ENCODE measurements at regions not wholly inside any gene's neighbourhood (a gene's known extent, or its start where the extent isn't known, plus 50 kb on each side); places are given as distances from the start of the nearest gene placed in this dataset.

GRCh38 chr16:48942996-48943395, 333.0 kb upstream of the N4BP1 start:
- DNase-seq (ENCODE audit: low spot score): no peak

GRCh38 chr16:48936811-48937210, 326.8 kb upstream of the N4BP1 start:
- DNase-seq (ENCODE audit: low spot score): no peak

GRCh38 chr16:48932216-48932855, 322.4 kb upstream of the N4BP1 start:
- no peak for DNase-seq (ENCODE audit: low spot score)

GRCh38 chr16:48930951-48931553, 321.1 kb upstream of the N4BP1 start:
- no peak for DNase-seq (ENCODE audit: low spot score)

- DNase-seq (ENCODE audit: low spot score): no peak
These were observed 309.8 kb upstream of the N4BP1 start for GRCh38 chr16:48919791-48920190.

DNA sequence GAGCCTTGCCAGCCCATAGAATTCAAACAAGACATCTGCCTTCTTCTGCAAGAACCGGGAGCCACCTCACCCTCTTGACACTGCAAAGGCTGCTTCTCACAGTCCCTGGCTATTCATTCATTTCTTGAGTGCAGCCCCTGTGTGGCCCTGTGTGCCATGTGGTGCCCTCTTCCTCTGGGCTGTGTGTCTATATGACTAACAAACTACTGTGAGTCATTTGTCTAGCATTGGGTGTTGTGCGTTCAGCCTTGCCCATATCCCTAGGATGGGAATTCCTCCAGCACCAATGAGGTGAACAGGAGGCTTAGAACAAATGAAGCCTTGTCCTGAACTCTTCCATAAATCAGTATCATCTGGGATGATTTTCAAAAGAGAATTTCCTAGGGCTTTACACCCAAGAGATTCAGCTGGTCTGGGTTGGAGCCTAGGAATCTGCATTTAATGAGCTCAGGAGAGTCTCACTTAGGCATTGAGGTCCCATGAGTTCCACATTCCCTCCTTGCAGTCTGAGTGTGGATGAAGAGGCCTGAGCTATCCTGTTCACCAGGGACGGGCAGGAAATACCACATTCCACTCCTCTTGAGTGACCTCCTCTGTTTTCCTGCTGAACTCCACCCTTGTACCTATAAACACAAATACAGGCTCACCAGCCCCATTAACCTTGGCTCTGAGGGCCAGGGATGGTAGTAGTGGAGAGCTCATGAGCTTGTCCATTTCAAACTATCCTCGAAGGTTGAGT, 308.7 kb upstream of the N4BP1 start:
- no peak for DNase-seq (ENCODE audit: low spot score)

GRCh38 chr16:48916566-48916965, 306.6 kb upstream of the N4BP1 start:
- DNase-seq (ENCODE audit: low spot score): no peak

DNA sequence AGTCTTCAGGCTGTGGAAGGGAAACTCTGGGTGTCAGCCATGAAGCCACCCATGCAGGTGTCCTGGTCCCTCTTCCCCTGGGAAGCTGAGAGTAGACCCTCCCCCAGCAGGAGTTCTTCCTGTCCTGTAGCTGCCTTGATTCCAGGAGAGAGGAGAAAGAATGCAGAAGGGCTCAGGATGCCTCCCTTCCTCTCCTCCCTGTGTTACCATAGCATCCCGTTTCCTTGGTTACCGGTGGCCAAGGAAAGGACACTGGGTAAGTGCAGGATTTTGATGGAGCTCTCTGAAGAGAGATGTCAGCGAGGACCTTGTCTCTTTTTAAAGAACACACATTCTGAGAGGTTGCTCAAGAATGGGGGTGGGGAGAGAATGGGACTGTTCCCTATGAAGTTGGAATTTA, 304.1 kb upstream of the N4BP1 start:
- DNase-seq (ENCODE audit: low spot score): peak; percentile 39

GRCh38 chr16:48913384-48913783, 303.4 kb upstream of the N4BP1 start:
- DNase-seq (ENCODE audit: low spot score): no peak

DNA sequence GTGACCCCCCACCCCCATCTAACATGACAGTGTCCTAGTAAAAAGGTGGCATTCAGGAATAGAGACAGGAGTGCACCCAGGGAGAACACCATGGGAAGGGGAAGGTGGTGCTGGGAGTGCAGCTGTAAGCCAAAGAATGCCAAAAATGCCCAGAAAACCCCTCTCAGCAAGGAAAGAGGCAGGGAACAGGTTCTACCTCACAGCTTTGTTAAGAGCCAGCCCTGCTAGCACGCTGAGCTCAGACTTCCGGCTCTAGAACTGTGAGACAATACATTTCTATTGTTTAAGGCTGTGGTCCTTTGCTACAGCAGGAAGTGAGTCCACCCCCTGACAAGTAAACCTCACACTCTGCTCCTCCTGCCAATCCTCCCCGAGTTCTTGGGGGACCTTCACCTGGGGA, 302.4 kb upstream of the N4BP1 start:
- DNase-seq (ENCODE audit: low spot score): peak; percentile 38

DNA sequence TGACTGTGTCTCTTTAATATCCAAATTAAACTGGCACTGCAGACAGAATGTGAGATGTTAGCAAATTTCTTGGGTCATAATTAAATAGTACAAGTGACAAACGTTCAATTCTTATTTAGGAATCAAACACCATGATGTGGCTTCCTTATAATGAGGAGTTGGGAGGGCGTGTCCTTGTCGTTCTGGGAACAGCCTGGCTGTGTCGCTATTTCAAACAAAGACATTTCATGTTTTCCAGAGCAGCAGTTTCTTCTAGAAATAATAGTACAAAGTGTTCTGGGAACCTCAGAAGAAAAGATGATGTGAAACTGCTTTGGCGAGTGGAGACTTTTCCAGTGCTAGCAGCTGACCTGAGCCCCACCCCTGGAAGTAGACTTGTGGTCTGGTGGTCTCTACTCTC, 301.7 kb upstream of the N4BP1 start:
- peak; percentile 34 for DNase-seq (ENCODE audit: low spot score)

DNA sequence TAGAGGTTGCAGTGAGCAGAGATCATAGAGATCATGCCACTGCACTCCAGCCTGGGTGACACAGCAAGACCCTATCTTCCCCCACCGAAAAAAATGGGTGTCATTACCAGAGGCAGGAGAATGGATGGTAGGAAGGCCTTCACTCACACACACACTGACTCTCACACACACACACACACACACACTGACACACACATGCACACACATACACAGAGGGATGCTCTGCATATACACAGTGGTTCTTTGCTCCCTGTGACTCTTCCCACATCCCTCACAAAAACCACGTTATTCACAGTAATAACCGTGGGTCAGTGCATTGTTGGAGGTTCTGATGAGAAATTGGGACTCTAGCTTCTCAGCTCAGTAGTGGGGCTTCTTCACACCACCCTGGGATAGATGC, 300.2 kb upstream of the N4BP1 start:
- no peak for DNase-seq (ENCODE audit: low spot score)

DNA sequence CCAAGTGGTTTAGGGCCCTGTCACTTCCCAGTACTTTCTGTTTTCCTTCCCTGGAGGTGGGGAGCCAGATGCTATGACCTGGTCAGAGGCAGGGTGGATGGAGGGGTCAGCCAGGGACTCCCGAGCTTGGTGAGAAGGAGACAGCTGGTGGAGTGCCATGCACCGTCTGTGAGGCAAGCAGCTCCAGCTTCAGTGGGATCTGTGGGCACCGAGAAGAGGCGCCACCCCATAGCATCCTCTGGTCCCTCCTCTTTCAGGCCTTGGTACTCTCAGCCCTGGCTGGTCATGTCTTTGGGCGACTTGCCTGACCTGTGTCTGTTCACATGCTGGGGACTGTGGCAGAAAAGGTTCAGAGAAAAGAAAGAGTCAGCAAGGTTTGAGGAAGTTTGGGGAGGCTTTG, 299.3 kb upstream of the N4BP1 start:
- DNase-seq (ENCODE audit: low spot score): no peak

DNA sequence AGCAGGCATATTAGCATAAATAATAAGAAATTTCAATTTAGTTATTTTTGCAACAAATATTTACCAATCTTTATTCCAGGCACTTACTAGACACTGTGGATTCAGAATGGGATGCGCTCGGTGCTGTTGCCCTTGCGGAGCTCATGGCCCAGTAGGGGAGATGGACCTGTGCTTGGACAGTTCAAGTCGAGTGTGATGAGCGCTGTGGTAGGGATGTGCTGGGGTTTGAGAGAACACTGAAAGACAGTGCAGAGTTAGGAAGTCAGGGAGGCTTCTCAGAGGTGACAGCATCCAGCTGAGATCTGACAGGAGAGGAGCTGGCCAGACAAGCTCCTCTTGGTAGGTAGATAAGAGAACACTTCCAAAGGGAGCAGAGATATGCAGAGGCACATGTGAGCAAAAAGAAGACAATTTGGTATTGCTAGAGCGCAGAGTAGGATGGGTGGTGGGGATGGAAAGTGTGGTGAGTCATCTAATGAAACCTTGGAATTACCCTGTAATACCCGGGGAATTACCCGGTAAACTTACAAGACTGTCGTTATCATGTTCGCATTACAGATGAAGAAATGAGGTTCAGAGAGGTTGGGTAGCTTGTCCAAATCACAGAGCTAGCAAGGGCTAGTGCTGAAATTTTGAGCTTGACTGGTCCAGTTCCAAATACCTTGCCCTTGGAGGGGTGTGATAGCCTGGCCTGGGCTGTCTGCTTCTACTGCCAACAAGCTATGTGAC, 298.1 kb upstream of the N4BP1 start:
- no peak for DNase-seq (ENCODE audit: low spot score)

GRCh38 chr16:48905632-48906505, 295.9 kb upstream of the N4BP1 start:
- DNase-seq (ENCODE audit: low spot score): no peak

DNA sequence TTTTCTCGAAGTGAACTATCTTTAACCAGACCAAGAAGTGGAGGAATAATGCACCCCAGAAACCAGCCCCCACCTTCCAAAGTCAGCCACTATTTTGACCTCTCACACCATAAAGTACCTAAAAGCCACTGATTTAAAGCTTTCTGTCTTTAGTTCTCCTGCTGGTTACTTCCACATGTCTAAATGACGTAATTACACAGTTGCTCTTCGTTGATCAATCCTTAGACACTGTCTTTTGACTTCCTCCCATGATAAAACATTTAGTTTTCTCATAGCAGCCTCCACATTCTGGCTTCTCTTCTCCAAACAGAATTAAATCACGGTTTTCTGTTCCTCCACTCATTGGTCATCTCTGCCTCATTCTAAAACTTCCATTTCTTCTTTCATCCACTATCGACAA, 294.4 kb upstream of the N4BP1 start:
- no peak for DNase-seq (ENCODE audit: low spot score)

- peak; percentile 41 for DNase-seq (ENCODE audit: low spot score)
These were observed 293.1 kb upstream of the N4BP1 start for GRCh38 chr16:48903039-48903438.

GRCh38 chr16:48901712-48902374, 291.9 kb upstream of the N4BP1 start:
- DNase-seq (ENCODE audit: low spot score): peak; percentile 52

- DNase-seq (ENCODE audit: low spot score): no peak
These were observed 289.5 kb upstream of the N4BP1 start for GRCh38 chr16:48899500-48899899.

DNA sequence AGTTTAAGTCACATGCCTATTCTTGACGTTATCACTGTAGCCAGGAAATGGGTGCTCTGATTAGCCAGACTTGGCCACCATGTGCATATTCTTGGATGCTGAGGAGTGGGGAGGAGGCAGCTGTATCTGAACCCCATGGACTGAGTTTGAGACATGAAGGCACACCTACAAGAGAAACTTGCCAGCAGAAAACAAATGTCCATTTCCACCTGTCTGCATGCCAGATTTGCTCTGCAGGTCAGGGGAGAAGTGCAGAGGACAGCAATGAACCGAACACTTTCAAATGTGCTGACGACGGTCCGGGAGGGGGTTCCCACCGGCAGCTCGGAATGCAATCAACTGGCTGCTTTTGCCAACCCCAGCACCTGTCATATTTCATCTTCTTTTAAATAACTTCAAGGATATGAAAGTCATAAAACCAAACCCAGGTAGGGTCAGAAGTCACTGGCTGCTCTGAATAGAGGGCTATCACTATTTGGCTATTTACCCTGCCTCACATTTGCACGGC, 287.8 kb upstream of the N4BP1 start:
- no peak for DNase-seq (ENCODE audit: low spot score)

DNA sequence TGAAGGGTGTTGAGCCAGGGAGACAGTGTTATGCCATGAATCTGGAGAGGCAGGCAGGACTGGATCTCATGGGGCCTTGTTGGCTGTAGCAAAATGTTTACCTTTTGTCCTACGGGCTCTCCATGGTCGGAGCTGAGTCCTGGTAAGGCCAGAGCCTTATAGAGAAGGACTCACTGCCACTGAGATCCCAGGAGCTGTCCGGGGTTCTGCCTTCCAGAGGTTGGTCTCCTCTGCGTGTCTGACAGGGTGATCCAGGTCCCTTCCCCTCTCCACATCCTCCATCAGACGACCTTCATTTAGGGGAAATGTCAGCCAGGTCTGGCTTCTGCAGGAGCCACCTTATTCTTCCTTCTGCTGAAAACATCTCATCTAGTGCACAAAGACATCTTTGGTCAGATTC, 285.2 kb upstream of the N4BP1 start:
- peak; percentile 45 for DNase-seq (ENCODE audit: low spot score)

All from iPS-NIHi11 (cell line).